GM12878 (cell line): ENCODE measurements at regions not wholly inside any gene's neighbourhood (a gene's known extent, or its start where the extent isn't known, plus 50 kb on each side); places are given as distances from the start of the nearest gene placed in this dataset.
"Not testable (repeated sequence)": the region's sequence is repeated elsewhere in the genome, so short reads cannot be mapped to it uniquely, and the experiment has no call there.

Experiments used
- ATAC-seq: fragments of 200-7000 bp; cut with Tn5 transposase; 3 replicates; pipeline ENCODE4 v1.9.1; 2020; ENCODE audit warnings: mild to moderate bottlenecking, moderate library complexity
- BruUV-seq: library from RNA; stranded (reverse); fragments of 400-500 nt; replicated peaks from 2 replicates; lab custom pipeline; 2021; lab: Mats Ljungman, UMichigan
- CTCF ChIA-PET: fragments of 300-600 bp; sonication (Branson Sonifier 250); formaldehyde crosslinking; extraction: SDS; loops from one replicate; lab custom pipeline; 2021; ENCODE audit warnings: inconsistent platforms; lab: Yijun Ruan, JAX
- POLR2A ChIA-PET: fragments of 350-600 bp; formaldehyde crosslinking; extraction: SDS; loops from one replicate; lab custom pipeline; 2021; ENCODE audit warnings: inconsistent platforms; lab: Charles Lee
- RAD21 ChIA-PET: fragments of 300-600 bp; sonication (Branson Sonifier 250); formaldehyde crosslinking; loops from one replicate; lab custom pipeline; 2023; ENCODE audit warnings: antibody characterized with exemption; ENCODE audit not compliant: unreplicated experiment; lab: Charles Lee
- SMC1A ChIA-PET: fragments of 300-600 bp; sonication (Branson Sonifier 250); formaldehyde crosslinking; loops from one replicate; lab custom pipeline; 2023; ENCODE audit not compliant: unreplicated experiment, uncharacterized antibody; lab: Charles Lee
- DNase-seq: peaks from one replicate; pipeline ENCODE4 v3.0.0-alpha.2; 2011; ENCODE audit warnings: low read depth, low spot score
- FAIRE-seq: peaks from 3 replicates; lab custom pipeline; 2011; peaks lifted over from hg19 to GRCh38; lab: Jason Lieb, UNC
- H2AFZ ChIP-seq: 2 replicates; pipeline ENCODE4 v1.6.0; 2011; ENCODE audit warnings: low read depth, low read length, control low read depth; ENCODE audit not compliant: control insufficient read depth
- H3K27ac ChIP-seq: 2 replicates; pipeline ENCODE4 v1.5.1; 2011; ENCODE audit warnings: control low read depth; ENCODE audit not compliant: control insufficient read depth, insufficient read depth
- H3K27me3 ChIP-seq, 2 experiments: replicated peaks in 1 of 2; 2 replicates each; pipeline versions ENCODE4 v1.6.0 to v1.6.1; 2011; ENCODE audit warnings: low read length in 1 of 2; ENCODE audit not compliant: control insufficient read depth in 2 of 2, insufficient read depth in 2 of 2
- H3K36me3 ChIP-seq, 2 experiments: 2 replicates each; pipeline ENCODE4 v1.5.1; 2011; ENCODE audit warnings: low read length in 1 of 2; ENCODE audit not compliant: control insufficient read depth in 2 of 2, insufficient read depth in 2 of 2
- H3K4me1 ChIP-seq: 2 replicates; pipeline ENCODE4 v1.6.1; 2011; ENCODE audit warnings: mild to moderate bottlenecking, low read length, moderate library complexity, mixed read lengths; ENCODE audit not compliant: control insufficient read depth, insufficient read depth
- H3K4me2 ChIP-seq: 2 replicates; pipeline ENCODE4 v1.6.0; 2011; ENCODE audit warnings: control low read depth; ENCODE audit not compliant: control insufficient read depth, insufficient read depth
- H3K4me3 ChIP-seq: fragments of 200-600 bp; sonication (generic); 2 replicates; pipeline ENCODE4 v1.5.1; 2016
- H3K79me2 ChIP-seq: 2 replicates; pipeline ENCODE4 v1.6.0; 2011; ENCODE audit warnings: low read length; ENCODE audit not compliant: control insufficient read depth, insufficient read depth
- H3K9ac ChIP-seq: 2 replicates; pipeline ENCODE4 v1.8.0; 2011; ENCODE audit warnings: low read length, control low read depth, mixed read lengths; ENCODE audit not compliant: control insufficient read depth, insufficient read depth
- H3K9me3 ChIP-seq: replicated peaks from 3 replicates; pipeline ENCODE4 v1.5.1; 2011; ENCODE audit warnings: mild to moderate bottlenecking, low read length; ENCODE audit not compliant: control insufficient read depth, insufficient read depth
- H4K20me1 ChIP-seq: 2 replicates; pipeline ENCODE4 v1.6.0; 2011; ENCODE audit not compliant: control insufficient read depth, insufficient read depth
- WGBS: methylation state at CpG from one replicate; pipeline ENCODE4 v1.1.6; 2016; ENCODE audit warnings: low lambda C conversion rate; ENCODE audit not compliant: insufficient replicate concordance, insufficient coverage; ENCODE audit errors: missing lambda C conversion rate; 5-methylcytosine and 5-hydroxymethylcytosine counted together
- in situ Hi-C: fragments of 300-500 bp; cut with MboI; formaldehyde crosslinking; loops from 9 replicates; pipeline ENCODE4 v1.14.3; 2018; ENCODE audit warnings: mixed read lengths
- intact Hi-C: fragments of 100-400 bp; cut with micrococcal nuclease; formaldehyde crosslinking; loops from one replicate; pipeline ENCODE4 v1.14.2; 2022; ENCODE audit not compliant: unreplicated experiment

GRCh38 chr21:7777289-7777688 lies 2744.1 kb upstream of the TPTE start:
- H4K20me1 ChIP-seq, CTCF ChIA-PET, H2AFZ ChIP-seq, H3K4me1 ChIP-seq, H3K4me3 ChIP-seq, H3K4me2 ChIP-seq, H3K36me3 ChIP-seq, DNase-seq, POLR2A ChIA-PET, ATAC-seq, FAIRE-seq, H3K9ac ChIP-seq, H3K79me2 ChIP-seq, RAD21 ChIA-PET, BruUV-seq, SMC1A ChIA-PET, intact Hi-C loops, H3K27me3 ChIP-seq, H3K9me3 ChIP-seq, in situ Hi-C loops, H3K27ac ChIP-seq: not testable (repeated sequence)
- WGBS, result no CpG with 5 or more reads among the region's 11 CpGs

DNA sequence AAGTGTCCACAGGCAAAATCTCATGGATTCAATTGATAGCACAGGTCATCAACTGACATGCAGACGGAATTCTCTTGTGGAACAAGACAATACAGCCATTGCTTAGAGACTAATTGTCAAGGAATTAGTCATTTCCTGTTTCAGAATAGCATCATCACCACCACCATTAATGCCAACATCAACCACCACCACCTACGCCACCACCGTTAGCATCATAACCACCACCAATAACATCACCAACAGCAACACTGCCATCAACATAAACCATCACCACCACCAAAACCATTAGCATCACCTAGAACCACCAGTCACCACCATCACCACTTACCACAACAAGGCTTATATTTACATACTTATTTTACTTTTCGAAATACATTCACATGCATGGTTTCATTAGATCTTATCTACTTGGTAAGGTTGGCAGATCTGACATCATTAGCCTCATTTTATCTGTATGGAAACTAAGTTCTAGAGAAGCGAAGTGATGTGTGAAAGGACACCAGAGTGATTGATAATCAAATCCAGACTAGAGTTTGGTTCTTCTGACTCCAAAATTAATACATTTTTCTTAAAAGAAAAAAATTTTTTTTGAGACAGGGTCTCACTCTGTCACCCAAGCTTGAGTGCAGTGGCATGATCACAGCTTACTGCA lies 2733.8 kb upstream of the TPTE start:
- DNase-seq, H3K27me3 ChIP-seq, H3K9me3 ChIP-seq, CTCF ChIA-PET, H3K4me3 ChIP-seq, FAIRE-seq, RAD21 ChIA-PET, in situ Hi-C loops, intact Hi-C loops, H3K4me1 ChIP-seq, BruUV-seq, SMC1A ChIA-PET, H3K9ac ChIP-seq, H3K4me2 ChIP-seq, POLR2A ChIA-PET, H3K36me3 ChIP-seq, H2AFZ ChIP-seq, H3K79me2 ChIP-seq, H4K20me1 ChIP-seq, H3K27ac ChIP-seq: not testable (repeated sequence)
- no CpG with 5 or more reads among the region's 5 CpGs for WGBS
- peak; percentile 58 for ATAC-seq

DNA sequence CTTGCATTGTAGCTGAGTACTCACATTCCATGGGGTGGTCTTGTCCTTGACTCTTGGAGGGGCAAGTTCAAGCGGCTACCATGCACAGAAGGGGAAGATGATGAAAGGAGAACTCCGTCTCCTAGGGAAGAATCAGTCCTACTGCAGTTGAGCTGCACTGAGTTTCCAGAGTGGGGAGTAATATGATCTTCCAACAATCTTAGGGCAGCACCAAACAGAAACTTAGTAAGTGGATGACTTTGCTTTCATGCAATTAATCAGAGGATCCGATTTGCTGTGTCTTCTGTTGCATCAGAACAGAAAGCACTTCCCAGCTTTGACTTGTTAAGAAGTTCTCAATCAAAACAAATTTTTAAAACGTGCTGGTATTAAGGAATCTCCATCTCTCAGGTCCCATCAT lies 2727.6 kb upstream of the TPTE start:
- H3K27ac ChIP-seq, DNase-seq, H3K4me3 ChIP-seq, H3K36me3 ChIP-seq, POLR2A ChIA-PET, intact Hi-C loops, H3K9ac ChIP-seq, RAD21 ChIA-PET, H3K9me3 ChIP-seq, H3K27me3 ChIP-seq, H3K4me1 ChIP-seq, ATAC-seq, H2AFZ ChIP-seq, H3K4me2 ChIP-seq, H3K79me2 ChIP-seq, FAIRE-seq, H4K20me1 ChIP-seq, in situ Hi-C loops, CTCF ChIA-PET, SMC1A ChIA-PET, BruUV-seq: not testable (repeated sequence)
- WGBS, result no CpG with 5 or more reads among the region's 4 CpGs

GRCh38 chr21:7797328-7797727 lies 2724.1 kb upstream of the TPTE start:
- H3K9ac ChIP-seq, H2AFZ ChIP-seq, H3K27me3 ChIP-seq, in situ Hi-C loops, ATAC-seq, BruUV-seq, H3K4me1 ChIP-seq, H3K36me3 ChIP-seq, DNase-seq, POLR2A ChIA-PET, H3K4me2 ChIP-seq, H3K4me3 ChIP-seq, H4K20me1 ChIP-seq, FAIRE-seq, RAD21 ChIA-PET, H3K27ac ChIP-seq, intact Hi-C loops, H3K9me3 ChIP-seq, CTCF ChIA-PET, SMC1A ChIA-PET, H3K79me2 ChIP-seq: not testable (repeated sequence)
- WGBS, result no CpG with 5 or more reads among the region's 8 CpGs
